ENCODE measurements at regions not wholly inside any gene's neighbourhood (a gene's known extent, or its start where the extent isn't known, plus 50 kb on each side); places are given as distances from the start of the nearest gene placed in this dataset.

- Mint-ChIP-seq H3K4me1 (peaks cover 2% of the 10 kb centered on the region), H3K9me3 (ENCODE audit: low read depth) (no peaks in the 10 kb centered on the region), H3K4me3 (no peak overlapping the region), H3K36me3 (ENCODE audit: low read depth) (no peaks in the 10 kb centered on the region), H3K27ac (no peak overlapping the region), H3K27me3 (peaks cover 53% of the 10 kb centered on the region)
- intact Hi-C loops (cut with DNase I, micrococcal nuclease): no loop called here
- ATAC-seq (no peak), DNase-seq (no peak)
- CTCF ChIA-PET: interaction anchor here (1.6 to 7.7 kb wide), 3 partner anchors 22 to 63 kb away, joined by 3 to 108 read pairs (median 30); no protein-coding TSS in a partner anchor
- POLR2A ChIA-PET: interaction anchor here (0.6 kb wide), 1 partner anchor 13 kb away, joined by 3 read pairs; no protein-coding TSS in a partner anchor
These were observed 75.2 kb downstream of the RHCG start for GRCh38 chr15:89421219-89421618.

GRCh38 chr15:89419370-89419984, 76.9 kb downstream of the RHCG start:
- peaks cover 62% of the 10 kb centered on the region for H3K27me3 Mint-ChIP-seq
- no peak overlapping the region for H3K4me3 Mint-ChIP-seq
- H3K27ac Mint-ChIP-seq: no peak overlapping the region
- intact Hi-C loops (cut with DNase I, micrococcal nuclease): no loop called here
- ChIA-PET CTCF (interaction anchor here (0.6 to 7.7 kb wide), 8 partner anchors 11 to 59 kb away, joined by 3 to 108 read pairs (median 3); no protein-coding TSS in a partner anchor), POLR2A (interaction anchor here (0.7 kb wide), 1 partner anchor 44 kb away, joined by 3 read pairs; no protein-coding TSS in a partner anchor)
- peak; percentile 74 for DNase-seq
- no peaks in the 10 kb centered on the region for H3K9me3 Mint-ChIP-seq (ENCODE audit: low read depth)
- peaks cover 5% of the 10 kb centered on the region for H3K4me1 Mint-ChIP-seq
- no peak for ATAC-seq
- H3K36me3 Mint-ChIP-seq (ENCODE audit: low read depth): no peaks in the 10 kb centered on the region

- intact Hi-C loops (cut with DNase I, micrococcal nuclease): loop anchor here in 1 of 2 experiments (2.0 kb wide), 1 partner anchor 14 kb away; no protein-coding TSS in a partner anchor
- no peak overlapping the region for H3K27ac Mint-ChIP-seq
- peaks cover 77% of the 10 kb centered on the region for H3K27me3 Mint-ChIP-seq
- peaks cover 5% of the 10 kb centered on the region for H3K4me1 Mint-ChIP-seq
- H3K4me3 Mint-ChIP-seq: no peak overlapping the region
- ATAC-seq: no peak
- no peaks in the 10 kb centered on the region for H3K9me3 Mint-ChIP-seq (ENCODE audit: low read depth)
- no peak for DNase-seq
- ChIA-PET CTCF (interaction anchor here (0.6 to 7.7 kb wide), 16 partner anchors 10 to 323 kb away, joined by 3 to 108 read pairs (median 4); no protein-coding TSS in a partner anchor), POLR2A (no interaction called here)
- no peaks in the 10 kb centered on the region for H3K36me3 Mint-ChIP-seq (ENCODE audit: low read depth)
These were observed 79.1 kb downstream of the RHCG start for GRCh38 chr15:89417206-89417725.

- ChIA-PET CTCF (interaction anchor here (0.6 to 7.7 kb wide), 16 partner anchors 9 to 324 kb away, joined by 3 to 108 read pairs (median 4); no protein-coding TSS in a partner anchor), POLR2A (no interaction called here)
- Mint-ChIP-seq H3K9me3 (ENCODE audit: low read depth) (no peaks in the 10 kb centered on the region), H3K36me3 (ENCODE audit: low read depth) (no peaks in the 10 kb centered on the region), H3K4me3 (no peak overlapping the region), H3K4me1 (peaks cover 7% of the 10 kb centered on the region), H3K27me3 (peaks cover 75% of the 10 kb centered on the region), H3K27ac (no peak overlapping the region)
- peak; percentile 93 for DNase-seq
- ATAC-seq: peak; percentile 92
- intact Hi-C loops (cut with DNase I, micrococcal nuclease): loop anchor here (1.0 to 2.0 kb wide), 5 partner anchors 14 to 81 kb away; no protein-coding TSS in a partner anchor
These were observed 79.8 kb downstream of the RHCG start for GRCh38 chr15:89416339-89417183.

GRCh38 chr15:89414571-89414970, 79.9 kb upstream of the POLG start:
- ATAC-seq (no peak), DNase-seq (no peak)
- H3K4me1 Mint-ChIP-seq: peaks cover 17% of the 10 kb centered on the region
- no peak overlapping the region for H3K27ac Mint-ChIP-seq
- ChIA-PET POLR2A (interaction anchor here (0.6 kb wide), 1 partner anchor 134 kb away, joined by 3 read pairs; no protein-coding TSS in a partner anchor), CTCF (interaction anchor here (0.8 to 7.7 kb wide), 4 partner anchors 13 to 208 kb away, joined by 3 to 108 read pairs (median 28); no protein-coding TSS in a partner anchor)
- no peaks in the 10 kb centered on the region for H3K36me3 Mint-ChIP-seq (ENCODE audit: low read depth)
- no peak overlapping the region for H3K4me3 Mint-ChIP-seq
- H3K9me3 Mint-ChIP-seq (ENCODE audit: low read depth): no peaks in the 10 kb centered on the region
- H3K27me3 Mint-ChIP-seq: peaks cover 73% of the 10 kb centered on the region
- intact Hi-C loops (cut with DNase I, micrococcal nuclease): no loop called here

GRCh38 chr15:89413877-89414276, 79.3 kb upstream of the POLG start:
- ChIA-PET POLR2A (no interaction called here), CTCF (interaction anchor here (0.8 to 7.7 kb wide), 3 partner anchors 14 to 53 kb away, joined by 3 to 108 read pairs (median 50); no protein-coding TSS in a partner anchor)
- no peaks in the 10 kb centered on the region for H3K36me3 Mint-ChIP-seq (ENCODE audit: low read depth)
- no peak for ATAC-seq
- peaks cover 22% of the 10 kb centered on the region for H3K4me1 Mint-ChIP-seq
- H3K9me3 Mint-ChIP-seq (ENCODE audit: low read depth): no peaks in the 10 kb centered on the region
- peaks cover 77% of the 10 kb centered on the region for H3K27me3 Mint-ChIP-seq
- no peak for DNase-seq
- no peak overlapping the region for H3K27ac Mint-ChIP-seq
- intact Hi-C loops (cut with DNase I, micrococcal nuclease): no loop called here
- H3K4me3 Mint-ChIP-seq: no peak overlapping the region

GRCh38 chr15:89412905-89413411, 78.3 kb upstream of the POLG start:
- Mint-ChIP-seq H3K27ac (no peak overlapping the region), H3K9me3 (ENCODE audit: low read depth) (no peaks in the 10 kb centered on the region), H3K4me3 (no peak overlapping the region), H3K4me1 (peaks cover 31% of the 10 kb centered on the region), H3K27me3 (peaks cover 80% of the 10 kb centered on the region), H3K36me3 (ENCODE audit: low read depth) (no peaks in the 10 kb centered on the region)
- POLR2A ChIA-PET: interaction anchor here (0.6 kb wide), 1 partner anchor 162 kb away, joined by 7 read pairs; no protein-coding TSS in a partner anchor
- ATAC-seq: no peak
- intact Hi-C loops (cut with DNase I, micrococcal nuclease): no loop called here
- DNase-seq: no peak
- CTCF ChIA-PET: interaction anchor here (1.4 kb wide), 1 partner anchor 14 kb away, joined by 3 read pairs; no protein-coding TSS in a partner anchor

- CTCF ChIA-PET: interaction anchor here (1.1 to 1.8 kb wide), 2 partner anchors 8 to 30 kb away, joined by 4 read pairs; no protein-coding TSS in a partner anchor
- no peak for ATAC-seq
- H3K36me3 Mint-ChIP-seq (ENCODE audit: low read depth): no peaks in the 10 kb centered on the region
- intact Hi-C loops (cut with DNase I, micrococcal nuclease): no loop called here
- peaks cover 38% of the 10 kb centered on the region for H3K4me1 Mint-ChIP-seq
- H3K4me3 Mint-ChIP-seq: no peak overlapping the region
- no peak for DNase-seq
- no peaks in the 10 kb centered on the region for H3K9me3 Mint-ChIP-seq (ENCODE audit: low read depth)
- H3K27me3 Mint-ChIP-seq: peaks cover 82% of the 10 kb centered on the region
- POLR2A ChIA-PET: no interaction called here
- H3K27ac Mint-ChIP-seq: no peak overlapping the region
These were observed 75.4 kb upstream of the POLG start for GRCh38 chr15:89410039-89410435.

GRCh38 chr15:89409184-89410038, 74.8 kb upstream of the POLG start:
- ChIA-PET CTCF (interaction anchor here (0.6 to 1.8 kb wide), 8 partner anchors 9 to 36 kb away, joined by 3 to 5 read pairs (median 4); no protein-coding TSS in a partner anchor), POLR2A (no interaction called here)
- no peak overlapping the region for H3K27ac Mint-ChIP-seq
- DNase-seq: peak; percentile 30
- no peak for ATAC-seq
- H3K4me1 Mint-ChIP-seq: peaks cover 38% of the 10 kb centered on the region
- H3K27me3 Mint-ChIP-seq: peaks cover 84% of the 10 kb centered on the region
- H3K36me3 Mint-ChIP-seq (ENCODE audit: low read depth): no peaks in the 10 kb centered on the region
- peak overlapping the region; percentile 56 for H3K4me3 Mint-ChIP-seq
- H3K9me3 Mint-ChIP-seq (ENCODE audit: low read depth): no peaks in the 10 kb centered on the region
- intact Hi-C loops (cut with DNase I, micrococcal nuclease): loop anchor here in 1 of 2 experiments (2.0 kb wide), 1 partner anchor 41 kb away; no protein-coding TSS in a partner anchor

All from activated CD4-positive, alpha-beta T cell treated with anti-CD3 and anti-CD28 coated beads for 36 hours (primary cell).